GM12878 (cell line): ENCODE measurements at regions not wholly inside any gene's neighbourhood (a gene's known extent, or its start where the extent isn't known, plus 50 kb on each side); places are given as distances from the start of the nearest gene placed in this dataset.

Source experiments
- ATAC-seq: fragments of 200-7000 bp; cut with Tn5 transposase; 3 replicates; pipeline ENCODE4 v1.9.1; 2020; ENCODE audit warnings: mild to moderate bottlenecking, moderate library complexity
- BruUV-seq: library from RNA; stranded (reverse); fragments of 400-500 nt; replicated peaks from 2 replicates; lab custom pipeline; 2021; lab: Mats Ljungman, UMichigan
- CTCF ChIA-PET: fragments of 300-600 bp; sonication (Branson Sonifier 250); formaldehyde crosslinking; extraction: SDS; loops from one replicate; lab custom pipeline; 2021; ENCODE audit warnings: inconsistent platforms; lab: Yijun Ruan, JAX
- POLR2A ChIA-PET: fragments of 350-600 bp; formaldehyde crosslinking; extraction: SDS; loops from one replicate; lab custom pipeline; 2021; ENCODE audit warnings: inconsistent platforms; lab: Charles Lee
- RAD21 ChIA-PET: fragments of 300-600 bp; sonication (Branson Sonifier 250); formaldehyde crosslinking; loops from one replicate; lab custom pipeline; 2023; ENCODE audit warnings: antibody characterized with exemption; ENCODE audit not compliant: unreplicated experiment; lab: Charles Lee
- SMC1A ChIA-PET: fragments of 300-600 bp; sonication (Branson Sonifier 250); formaldehyde crosslinking; loops from one replicate; lab custom pipeline; 2023; ENCODE audit not compliant: unreplicated experiment, uncharacterized antibody; lab: Charles Lee
- DNase-seq: peaks from one replicate; pipeline ENCODE4 v3.0.0-alpha.2; 2011; ENCODE audit warnings: low read depth, low spot score
- FAIRE-seq: peaks from 3 replicates; lab custom pipeline; 2011; peaks lifted over from hg19 to GRCh38; lab: Jason Lieb, UNC
- H2AFZ ChIP-seq: 2 replicates; pipeline ENCODE4 v1.6.0; 2011; ENCODE audit warnings: low read depth, low read length, control low read depth; ENCODE audit not compliant: control insufficient read depth
- H3K27ac ChIP-seq: 2 replicates; pipeline ENCODE4 v1.5.1; 2011; ENCODE audit warnings: control low read depth; ENCODE audit not compliant: control insufficient read depth, insufficient read depth
- H3K27me3 ChIP-seq, 2 experiments: replicated peaks in 1 of 2; 2 replicates each; pipeline versions ENCODE4 v1.6.0 to v1.6.1; 2011; ENCODE audit warnings: low read length in 1 of 2; ENCODE audit not compliant: control insufficient read depth in 2 of 2, insufficient read depth in 2 of 2
- H3K36me3 ChIP-seq, 2 experiments: 2 replicates each; pipeline ENCODE4 v1.5.1; 2011; ENCODE audit warnings: low read length in 1 of 2; ENCODE audit not compliant: control insufficient read depth in 2 of 2, insufficient read depth in 2 of 2
- H3K4me1 ChIP-seq: 2 replicates; pipeline ENCODE4 v1.6.1; 2011; ENCODE audit warnings: mild to moderate bottlenecking, low read length, moderate library complexity, mixed read lengths; ENCODE audit not compliant: control insufficient read depth, insufficient read depth
- H3K4me2 ChIP-seq: 2 replicates; pipeline ENCODE4 v1.6.0; 2011; ENCODE audit warnings: control low read depth; ENCODE audit not compliant: control insufficient read depth, insufficient read depth
- H3K4me3 ChIP-seq: fragments of 200-600 bp; sonication (generic); 2 replicates; pipeline ENCODE4 v1.5.1; 2016
- H3K79me2 ChIP-seq: 2 replicates; pipeline ENCODE4 v1.6.0; 2011; ENCODE audit warnings: low read length; ENCODE audit not compliant: control insufficient read depth, insufficient read depth
- H3K9ac ChIP-seq: 2 replicates; pipeline ENCODE4 v1.8.0; 2011; ENCODE audit warnings: low read length, control low read depth, mixed read lengths; ENCODE audit not compliant: control insufficient read depth, insufficient read depth
- H3K9me3 ChIP-seq: replicated peaks from 3 replicates; pipeline ENCODE4 v1.5.1; 2011; ENCODE audit warnings: mild to moderate bottlenecking, low read length; ENCODE audit not compliant: control insufficient read depth, insufficient read depth
- H4K20me1 ChIP-seq: 2 replicates; pipeline ENCODE4 v1.6.0; 2011; ENCODE audit not compliant: control insufficient read depth, insufficient read depth
- ATF3 ChIP-seq: IDR thresholded peaks from 2 replicates; pipeline ENCODE4 v1.6.1; 2011; ENCODE audit warnings: low read depth, mild to moderate bottlenecking, low read length, moderate library complexity, borderline replicate concordance; ENCODE audit errors: extremely low read depth
- CBX3 ChIP-seq: fragments of 200-600 bp; sonication (generic); IDR thresholded peaks from 2 replicates; pipeline ENCODE4 v1.6.1; 2016; ENCODE audit warnings: low read depth, borderline replicate concordance
- CBX5 ChIP-seq: sonication (generic); IDR thresholded peaks from 2 replicates; pipeline ENCODE4 v1.6.1; 2016; ENCODE audit warnings: low read depth, moderate library complexity, mild to moderate bottlenecking, inconsistent platforms
- CREB1 ChIP-seq: IDR thresholded peaks from 2 replicates; pipeline ENCODE4 v1.6.1; 2012; ENCODE audit warnings: low read depth, mild to moderate bottlenecking, inconsistent platforms
- EGR1 ChIP-seq, 2 experiments: IDR thresholded peaks; 1 replicate in 1 of 2; 2 replicates in 1 of 2; pipeline ENCODE4 v1.6.1; 2011 to 2012; ENCODE audit warnings: low read depth in 2 of 2, low read length in 2 of 2, borderline replicate concordance in 1 of 2, mild to moderate bottlenecking in 1 of 2, moderate library complexity in 1 of 2
- HCFC1 ChIP-seq: fragments of 150-350 bp; IDR thresholded peaks from 2 replicates; pipeline ENCODE4 v1.6.1; 2014; ENCODE audit warnings: low read length
- HDGF ChIP-seq: fragments of 450-650 bp; IDR thresholded peaks from 2 replicates; pipeline ENCODE4 v1.6.1; 2016; ENCODE audit warnings: antibody characterized with exemption
- MEF2B ChIP-seq: fragments of 450-650 bp; IDR thresholded peaks from 2 replicates; pipeline ENCODE4 v1.6.1; 2018; ENCODE audit warnings: mild to moderate bottlenecking, moderate library complexity; ENCODE audit not compliant: partially characterized antibody, poor library complexity, severe bottlenecking
- MLLT1 ChIP-seq: fragments of 450-650 bp; IDR thresholded peaks from 2 replicates; pipeline ENCODE4 v1.6.1; 2016; ENCODE audit warnings: mild to moderate bottlenecking
- NRF1 ChIP-seq: conservative IDR thresholded peaks from 2 replicates; pipeline ENCODE4 v1.6.1; 2011; ENCODE audit warnings: mild to moderate bottlenecking, low read depth, low read length, improper control_type of control experiment
- POLR2AphosphoS5 ChIP-seq: IDR thresholded peaks from 2 replicates; pipeline ENCODE4 v1.6.1; 2011; ENCODE audit warnings: mild to moderate bottlenecking, low read length, inconsistent platforms
- RAD21 ChIP-seq: IDR thresholded peaks from 2 replicates; pipeline ENCODE4 v1.6.1; 2011; ENCODE audit warnings: mild to moderate bottlenecking, low read depth, low read length, moderate library complexity; ENCODE audit not compliant: insufficient read depth
- RAD51 ChIP-seq: fragments of 450-650 bp; IDR thresholded peaks from 2 replicates; pipeline ENCODE4 v1.6.1; 2016; ENCODE audit warnings: moderate library complexity, mild to moderate bottlenecking, inconsistent platforms
- SIX5 ChIP-seq: IDR thresholded peaks from 2 replicates; pipeline ENCODE4 v1.6.1; 2011; ENCODE audit warnings: mild to moderate bottlenecking, low read depth, low read length, moderate library complexity; ENCODE audit not compliant: severe bottlenecking
- SKIL ChIP-seq: fragments of 450-650 bp; IDR thresholded peaks from 2 replicates; pipeline ENCODE4 v1.6.1; 2017; ENCODE audit warnings: mild to moderate bottlenecking, low read depth, inconsistent platforms; ENCODE audit not compliant: poor library complexity, severe bottlenecking
- SMAD1 ChIP-seq: fragments of 450-650 bp; IDR thresholded peaks from 2 replicates; pipeline ENCODE4 v1.6.1; 2018; ENCODE audit warnings: mild to moderate bottlenecking, low read depth; ENCODE audit not compliant: partially characterized antibody
- TCF3 ChIP-seq: IDR thresholded peaks from 2 replicates; pipeline ENCODE4 v1.6.1; 2012; ENCODE audit warnings: low read depth, mild to moderate bottlenecking, low read length, borderline replicate concordance; ENCODE audit not compliant: insufficient read depth
- WRNIP1 ChIP-seq: IDR thresholded peaks from 2 replicates; pipeline ENCODE4 v1.6.1; 2011; ENCODE audit warnings: low read depth, low read length, improper control_type of control experiment, borderline replicate concordance
- ZNF24 ChIP-seq: fragments of 450-650 bp; IDR thresholded peaks from 2 replicates; pipeline ENCODE4 v1.6.1; 2017; ENCODE audit warnings: antibody characterized with exemption, mild to moderate bottlenecking
- ZSCAN29 ChIP-seq: fragments of 450-650 bp; IDR thresholded peaks from 2 replicates; pipeline ENCODE4 v1.6.1; 2017; ENCODE audit warnings: mild to moderate bottlenecking, moderate library complexity
- WGBS: methylation state at CpG from one replicate; pipeline ENCODE4 v1.1.6; 2016; ENCODE audit warnings: low lambda C conversion rate; ENCODE audit not compliant: insufficient replicate concordance, insufficient coverage; ENCODE audit errors: missing lambda C conversion rate; 5-methylcytosine and 5-hydroxymethylcytosine counted together
- in situ Hi-C: fragments of 300-500 bp; cut with MboI; formaldehyde crosslinking; loops from 9 replicates; pipeline ENCODE4 v1.14.3; 2018; ENCODE audit warnings: mixed read lengths
- intact Hi-C: fragments of 100-400 bp; cut with micrococcal nuclease; formaldehyde crosslinking; loops from one replicate; pipeline ENCODE4 v1.14.2; 2022; ENCODE audit not compliant: unreplicated experiment

- ChIA-PET RAD21 (no interaction called here), CTCF (no interaction called here)
Measured at GRCh38 chr13:21289475-21289874, 113.0 kb downstream of the MRPL57 start.

More at GRCh38 chr13:21289475-21289874, 113.0 kb downstream of the MRPL57 start:
- no peak overlapping the region for H3K4me3 ChIP-seq
- DNase-seq (no peak), ATAC-seq (no peak), FAIRE-seq (no peak)
- SMC1A ChIA-PET, result no interaction called here
- H2AFZ ChIP-seq, result no peak overlapping the region
- H3K9ac ChIP-seq, result no peak overlapping the region
- no peaks in the 10 kb centered on the region for H3K79me2 ChIP-seq
- in situ Hi-C loops, result loop anchor here (25.0 kb wide), 1 partner anchor 1498 kb away; no protein-coding TSS in a partner anchor
- no peaks in the 10 kb centered on the region for H4K20me1 ChIP-seq
- no peaks in the 10 kb centered on the region; a peak in 1 of 4 replicates for H3K27me3 ChIP-seq
- no peaks in the 10 kb centered on the region for H3K9me3 ChIP-seq
- intact Hi-C loops, result no loop called here
- TF ChIP-seq CBX5 (no peak), SKIL (no peak), MEF2B (no peak), TCF3 (no peak), WRNIP1 (no peak), HDGF (no peak), CBX3 (no peak), SIX5 (no peak), ATF3 (no peak), MLLT1 (no peak), RAD21 (no peak), SMAD1 (no peak), POLR2AphosphoS5 (no peak), CREB1 (no peak), ZNF24 (no peak), EGR1 (IDR thresholded peaks at IDR 0.05; ENCODE audit: borderline replicate concordance in 1 of 2, low read depth in 2 of 2, low read length in 2 of 2) (no peak), ZSCAN29 (no peak), NRF1 (no peak), HCFC1 (no peak), RAD51 (no peak)
- no peak overlapping the region for H3K4me2 ChIP-seq
- H3K4me1 ChIP-seq, result no peaks in the 10 kb centered on the region
- no peaks in the 10 kb centered on the region for H3K36me3 ChIP-seq
- BruUV-seq, result no TSS peak
- POLR2A ChIA-PET, result no interaction called here
- WGBS, result 68% methylated on average over 5 of the region's 5 CpGs
- no peak overlapping the region for H3K27ac ChIP-seq
